OCI-M1 (cell line): ENCODE measurements at regions not wholly inside any gene's neighbourhood (a gene's known extent, or its start where the extent isn't known, plus 50 kb on each side); places are given as distances from the start of the nearest gene placed in this dataset.
"Not testable (repeated sequence)": the region's sequence is repeated elsewhere in the genome, so short reads cannot be mapped to it uniquely, and the experiment has no call there.

Source experiments
- DNase-seq: peaks from one replicate; lab custom pipeline; 2025; lab: John Stamatoyannopoulos, UW

DNA sequence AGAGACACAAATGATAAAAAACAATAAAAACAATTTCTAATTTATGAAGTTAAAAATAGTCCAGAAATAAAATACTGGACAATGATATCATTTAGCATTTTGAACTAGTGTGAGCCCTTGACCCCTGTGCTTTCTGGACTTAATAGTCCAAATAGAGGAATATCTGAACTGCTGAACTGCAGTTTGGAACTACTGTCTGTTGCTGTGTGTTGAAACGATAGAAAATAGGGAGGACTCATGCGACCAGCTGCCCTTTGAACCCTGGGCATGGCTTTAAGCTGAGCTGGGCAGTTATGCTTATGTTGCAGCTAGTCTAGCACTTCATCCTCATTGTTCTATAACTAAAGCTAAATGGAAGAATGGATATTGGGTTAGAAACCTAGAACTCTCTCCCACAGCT lies 99.5 kb downstream of the FMR1NB start:
- no peak for DNase-seq

DNA sequence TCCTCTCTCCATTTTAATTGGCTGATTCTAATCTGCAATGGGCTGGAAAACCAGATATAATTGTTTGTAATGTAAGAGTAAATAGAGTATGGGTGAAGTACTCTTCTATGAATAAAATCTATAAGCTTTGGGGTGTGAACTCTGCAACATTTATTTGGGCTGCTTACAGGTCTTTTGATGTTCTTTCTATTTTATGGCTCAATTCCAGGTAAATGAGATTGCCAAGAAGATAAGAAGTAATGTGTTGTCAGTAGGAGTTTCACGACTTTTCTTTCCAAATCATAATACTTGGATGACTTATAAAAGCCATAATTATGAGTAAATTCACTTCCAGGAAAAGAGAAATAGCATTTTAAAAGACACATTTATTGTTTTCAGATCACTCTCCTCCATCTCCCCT lies 103.5 kb downstream of the FMR1NB start:
- DNase-seq = no peak

DNA sequence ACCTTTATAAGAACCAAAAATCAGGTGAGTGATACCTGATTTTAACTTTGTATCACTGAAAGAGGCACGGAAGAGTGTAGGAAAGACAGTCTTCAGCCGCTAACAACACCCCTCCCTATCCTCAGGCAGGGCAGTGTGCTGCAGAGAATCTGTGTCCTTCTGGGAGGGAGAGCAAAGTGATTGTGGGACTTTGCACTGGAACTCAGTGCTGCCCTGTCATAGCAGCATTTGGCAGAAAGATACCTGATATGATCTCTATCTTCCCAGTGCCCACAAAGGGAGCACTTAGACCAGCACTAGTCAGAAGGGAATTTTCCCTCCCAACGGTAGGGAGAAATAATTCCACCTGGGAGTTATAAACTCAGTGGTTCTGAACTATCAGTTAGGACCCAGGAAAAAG lies 139.0 kb downstream of the FMR1NB start:
- DNase-seq = no peak

DNA sequence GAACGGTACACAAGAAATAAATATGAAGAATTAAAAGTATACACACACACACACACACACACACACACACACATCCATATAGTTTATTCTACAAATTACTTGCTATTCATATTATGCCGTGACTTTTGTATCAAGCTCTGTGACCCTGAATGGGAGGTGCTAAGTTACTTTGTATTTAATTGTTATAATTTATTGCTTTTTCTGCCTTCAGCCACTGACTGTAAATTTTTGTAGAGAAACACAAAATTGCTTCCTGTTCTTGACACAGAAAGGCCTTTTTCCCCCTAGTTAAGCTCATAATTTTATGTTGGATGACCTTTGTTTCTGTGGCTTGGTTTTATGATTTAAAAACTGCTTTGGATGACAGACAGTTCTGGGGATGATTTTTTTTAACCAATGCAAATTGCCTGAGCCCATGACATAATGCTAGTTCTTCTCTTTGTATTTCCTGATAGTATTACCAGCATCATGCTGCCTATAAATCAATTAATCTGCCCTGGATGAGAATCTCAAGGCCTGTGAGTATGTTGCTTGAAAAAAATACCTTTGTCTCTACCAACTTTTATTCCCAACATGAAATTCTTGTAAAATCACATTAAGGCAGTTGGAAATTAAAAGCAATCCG lies 140.0 kb downstream of the FMR1NB start:
- no peak for DNase-seq

DNA sequence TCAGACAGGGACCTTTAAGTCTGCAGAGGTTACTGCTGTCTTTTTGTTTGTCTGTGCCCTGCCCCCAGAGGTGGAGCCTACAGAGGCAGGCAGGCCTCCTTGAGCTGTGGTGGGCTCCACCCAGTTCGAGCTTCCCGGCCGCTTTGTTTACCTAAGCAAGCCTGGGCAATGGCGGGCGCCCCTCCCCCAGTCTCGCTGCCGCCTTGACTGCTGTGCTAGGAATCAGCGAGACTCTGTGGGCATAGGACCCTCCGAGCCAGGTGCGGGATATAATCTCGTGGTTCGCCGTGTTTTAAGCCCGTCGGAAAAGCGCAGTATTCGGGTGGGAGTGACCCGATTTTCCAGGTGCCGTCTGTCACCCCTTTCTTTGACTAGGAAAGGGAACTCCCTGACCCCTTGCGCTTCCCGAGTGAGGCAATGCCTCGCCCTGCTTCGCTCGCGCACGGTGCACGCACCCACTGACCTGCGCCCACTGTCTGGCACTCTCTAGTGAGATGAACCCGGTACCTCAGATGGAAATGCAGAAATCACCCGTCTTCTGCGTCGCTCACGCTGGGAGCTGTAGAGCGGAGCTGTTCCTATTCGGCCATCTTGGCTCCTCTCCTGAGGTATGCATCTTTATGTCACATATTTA lies 147.9 kb downstream of the FMR1NB start:
- not testable (repeated sequence) for DNase-seq

DNA sequence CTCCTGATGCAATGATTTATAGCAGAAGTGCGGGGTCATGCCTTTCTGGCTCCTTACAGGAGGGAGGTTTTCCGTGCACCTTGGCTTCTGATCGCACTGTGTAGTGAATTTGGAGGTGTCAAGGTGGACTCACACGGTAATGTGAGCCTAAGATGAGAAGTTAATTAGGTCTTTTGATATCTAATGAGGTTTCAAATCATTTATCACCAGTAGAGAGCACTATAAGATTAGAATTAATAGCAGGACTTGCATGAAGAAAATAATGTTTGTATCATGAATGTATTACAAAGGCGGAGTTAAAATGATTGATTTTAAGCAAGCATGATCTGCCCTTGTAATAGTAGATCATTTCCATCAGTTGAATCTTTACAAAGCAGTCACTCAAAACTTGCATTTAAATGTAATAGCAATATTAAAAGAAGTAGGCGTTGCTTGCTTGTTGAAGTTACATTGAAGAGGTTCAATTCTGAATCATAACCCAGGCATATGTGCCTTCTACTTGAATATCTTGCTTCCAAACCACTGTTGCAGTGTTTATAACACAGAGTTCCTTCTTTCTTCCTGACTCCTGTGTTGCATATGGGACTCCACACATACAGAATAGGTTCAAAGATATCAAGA lies 152.1 kb downstream of the FMR1NB start:
- peak; percentile 53 for DNase-seq

DNA sequence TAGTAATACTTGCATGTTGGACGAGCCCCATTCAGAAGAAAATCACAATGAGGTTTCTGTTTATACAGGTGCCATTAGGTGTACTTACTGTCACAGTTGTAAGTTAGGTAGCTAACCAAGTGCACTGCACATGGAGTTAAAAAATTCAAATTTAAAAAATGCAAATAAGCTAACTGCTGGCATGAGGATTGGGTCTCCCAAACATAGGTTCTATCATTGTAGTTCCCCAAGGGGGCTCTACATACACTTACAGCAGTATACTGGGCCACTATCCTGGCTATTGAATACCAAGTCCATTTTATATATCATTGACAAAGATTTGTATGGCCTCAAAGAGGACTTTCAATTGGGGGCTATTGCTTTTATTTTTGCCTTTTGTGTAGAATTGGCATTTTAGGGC lies 153.4 kb downstream of the FMR1NB start:
- peak; percentile 2 for DNase-seq

DNA sequence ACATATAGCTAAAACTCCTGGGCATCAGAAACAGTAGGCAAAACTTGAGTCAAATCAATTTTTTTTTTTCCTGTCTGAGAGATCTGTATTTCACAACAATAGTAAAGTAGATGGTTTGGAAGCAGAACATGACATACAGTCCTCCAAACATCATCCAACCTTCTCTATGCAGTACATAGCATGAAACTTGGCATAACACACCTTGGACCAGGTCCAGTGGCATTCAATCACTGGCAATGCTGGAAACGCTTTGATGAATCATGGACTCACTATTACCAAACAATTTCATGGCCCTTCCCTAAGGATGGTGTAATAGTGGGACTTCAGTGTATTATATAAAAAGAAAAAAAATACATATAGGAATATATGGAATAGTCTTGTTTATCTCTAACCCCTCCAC lies 154.6 kb downstream of the FMR1NB start:
- DNase-seq = no peak

DNA sequence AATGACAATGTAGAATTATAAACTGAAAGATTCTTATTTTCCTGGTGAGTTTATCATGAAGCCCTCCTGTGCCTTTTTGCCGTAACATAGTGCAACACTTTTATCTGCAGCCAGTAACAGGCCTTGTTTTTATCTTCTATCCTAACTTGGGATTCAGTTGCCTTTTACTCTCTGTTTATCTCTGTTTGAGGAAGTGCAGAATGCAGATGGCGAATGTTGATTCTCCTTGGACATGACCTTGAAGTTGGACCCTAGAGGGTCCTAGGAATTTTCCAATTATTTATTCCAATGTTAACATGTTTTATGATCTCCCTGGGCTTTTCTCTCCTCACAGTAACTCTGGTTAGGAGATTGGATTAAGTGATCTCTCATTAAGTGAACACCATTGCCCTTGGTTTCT lies 165.0 kb downstream of the FMR1NB start:
- peak; percentile 62 for DNase-seq

DNA sequence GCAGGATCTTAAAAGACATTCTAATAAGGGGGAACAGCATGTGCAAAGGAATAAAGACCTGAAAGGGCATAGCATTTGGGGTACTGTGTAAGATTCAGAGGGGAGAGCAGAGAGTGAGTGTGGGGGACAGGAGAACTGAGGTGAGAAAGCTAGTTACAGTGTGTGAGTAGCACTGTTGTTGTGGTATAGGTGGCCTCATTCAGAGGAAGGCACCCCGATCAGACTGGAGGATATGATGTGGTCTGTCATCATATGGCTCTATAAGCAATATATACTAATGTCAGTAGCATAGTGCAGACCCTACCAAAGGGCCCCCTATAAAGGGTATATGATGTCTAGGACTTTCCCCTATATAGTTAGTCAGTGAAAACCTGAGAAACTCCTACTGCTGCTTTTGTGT lies 175.8 kb downstream of the FMR1NB start:
- no peak for DNase-seq

DNA sequence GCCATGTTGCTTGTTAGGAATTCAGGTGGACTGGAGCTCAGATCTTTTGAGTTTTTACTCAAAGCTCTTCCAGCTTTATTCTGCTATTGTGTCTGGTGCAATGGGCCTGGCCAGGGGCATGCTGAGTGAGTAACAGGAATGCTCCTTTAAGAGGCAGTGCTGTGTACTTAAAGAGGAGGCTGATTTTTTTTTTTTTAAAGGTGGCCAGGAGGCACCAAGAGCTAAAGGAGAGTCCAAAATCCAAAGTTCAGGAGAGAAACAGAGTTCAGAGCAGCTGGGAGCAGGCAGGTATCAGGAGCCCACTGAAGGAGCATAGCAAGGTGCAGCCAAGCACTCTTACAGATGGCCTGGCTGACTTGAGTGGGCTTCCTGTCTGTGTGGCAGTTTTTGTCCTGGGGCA lies 178.7 kb downstream of the FMR1NB start:
- DNase-seq = no peak

DNA sequence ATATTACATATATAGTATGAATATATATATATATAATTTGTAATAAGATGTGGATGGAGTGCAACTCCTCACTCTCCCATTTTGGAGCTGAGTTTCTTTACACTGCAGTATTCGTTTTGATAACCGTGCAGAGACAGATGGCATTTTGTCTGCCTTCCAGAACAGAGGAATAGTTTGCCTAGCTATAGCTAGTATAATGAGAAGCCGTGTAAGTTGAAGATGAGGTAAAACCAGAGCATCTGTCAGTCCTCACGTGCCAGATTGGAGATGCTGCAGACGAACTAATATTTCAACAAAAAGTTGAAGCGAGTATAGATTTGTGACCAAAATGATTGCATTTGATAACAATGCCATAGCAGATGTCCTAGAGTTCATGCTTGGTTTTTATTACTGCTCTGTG lies 180.6 kb downstream of the FMR1NB start:
- no peak for DNase-seq

DNA sequence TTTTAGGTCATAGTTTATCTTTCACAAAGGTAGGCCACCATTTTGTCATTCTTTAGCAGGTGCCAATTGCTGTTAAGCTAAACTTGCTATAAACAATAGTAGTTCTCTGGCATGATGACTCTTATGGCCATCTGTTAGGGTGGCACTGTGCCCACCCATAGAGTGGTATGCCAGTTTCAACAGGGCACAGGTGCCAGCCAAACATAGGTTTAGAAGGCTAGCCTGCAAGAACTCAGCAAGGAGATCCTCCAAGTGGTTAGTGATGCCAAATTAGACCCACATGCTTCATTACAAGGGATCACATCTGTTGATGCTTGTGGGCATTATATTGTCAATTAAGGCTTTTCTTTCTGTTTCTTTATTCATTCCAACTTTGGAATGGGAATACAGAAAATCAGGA lies 204.5 kb downstream of the FMR1NB start:
- DNase-seq = no peak

DNA sequence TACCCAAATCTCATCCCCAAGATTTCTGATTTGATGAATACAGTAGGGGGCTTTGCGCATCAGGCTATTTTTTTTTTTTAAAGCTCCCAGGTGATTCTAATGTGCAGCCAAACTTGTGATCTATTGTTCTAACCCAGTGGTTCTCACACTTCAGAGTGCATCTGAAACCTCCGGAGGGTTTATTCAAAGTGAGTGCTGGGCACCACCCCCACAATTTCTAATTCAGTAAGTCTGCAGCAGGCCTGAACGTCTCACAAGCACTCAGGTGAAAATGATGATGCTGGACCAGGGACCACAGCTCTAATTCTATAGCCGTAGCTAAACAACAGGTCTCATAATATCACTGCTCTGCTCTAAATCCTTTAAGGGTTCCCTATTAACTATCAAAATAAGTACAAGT lies 211.4 kb downstream of the FMR1NB start:
- no peak for DNase-seq

DNA sequence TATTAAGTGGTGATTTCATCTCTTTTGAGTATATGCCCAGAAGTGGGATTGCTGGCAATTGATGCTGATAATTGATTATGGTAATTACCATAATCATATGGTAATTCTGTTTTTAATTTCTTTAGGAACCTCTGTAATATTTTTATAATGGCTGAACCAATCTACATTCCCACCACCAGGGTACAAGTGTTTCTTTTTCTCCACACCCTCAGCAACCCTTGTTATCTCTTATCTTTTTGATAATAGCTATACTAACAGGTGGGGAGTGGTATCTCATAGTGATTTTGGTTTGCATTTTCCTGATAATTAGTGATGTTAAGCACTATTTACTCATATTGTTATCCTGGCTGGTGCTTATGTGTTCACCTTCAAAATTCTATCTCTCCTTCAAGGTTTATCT lies 212.6 kb downstream of the FMR1NB start:
- DNase-seq = no peak

DNA sequence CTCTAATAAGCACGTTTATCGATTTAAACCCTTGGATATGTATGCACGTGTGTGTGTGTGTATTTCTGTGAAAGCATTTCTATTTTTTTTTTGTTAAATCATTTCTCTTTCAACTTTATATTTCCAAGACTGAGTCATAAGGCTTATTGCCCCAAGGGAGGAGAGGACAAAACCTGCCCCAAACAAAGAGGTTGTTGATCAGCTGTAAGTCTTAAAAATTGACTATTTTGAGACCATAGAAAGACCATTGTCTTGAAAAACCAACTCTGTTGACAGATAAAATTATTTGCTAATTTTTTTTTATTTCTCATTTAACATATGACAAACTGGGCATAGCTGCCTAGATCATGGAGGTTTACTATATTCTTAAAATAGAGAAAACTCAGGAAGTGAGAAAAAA lies 222.4 kb downstream of the FMR1NB start:
- no peak for DNase-seq

DNA sequence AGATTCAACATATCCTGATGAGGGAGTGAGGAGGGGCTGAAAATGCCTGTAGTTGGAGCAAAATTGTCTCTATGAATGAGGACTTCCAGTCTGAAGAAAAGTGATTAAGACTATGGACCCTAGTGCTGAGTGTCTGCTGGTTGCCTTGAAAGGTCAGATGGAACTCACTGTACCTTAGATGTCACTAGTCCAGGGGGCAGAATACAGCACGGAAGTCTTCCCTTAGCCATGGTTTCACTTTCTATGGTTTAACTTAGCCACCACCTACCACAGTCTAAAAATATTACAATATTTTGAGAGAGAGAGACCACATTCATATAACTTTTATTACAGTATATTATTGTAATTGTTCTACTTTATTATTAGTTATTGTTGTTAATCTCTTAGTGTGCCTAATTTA lies 223.1 kb downstream of the FMR1NB start:
- peak; percentile 2 for DNase-seq

DNA sequence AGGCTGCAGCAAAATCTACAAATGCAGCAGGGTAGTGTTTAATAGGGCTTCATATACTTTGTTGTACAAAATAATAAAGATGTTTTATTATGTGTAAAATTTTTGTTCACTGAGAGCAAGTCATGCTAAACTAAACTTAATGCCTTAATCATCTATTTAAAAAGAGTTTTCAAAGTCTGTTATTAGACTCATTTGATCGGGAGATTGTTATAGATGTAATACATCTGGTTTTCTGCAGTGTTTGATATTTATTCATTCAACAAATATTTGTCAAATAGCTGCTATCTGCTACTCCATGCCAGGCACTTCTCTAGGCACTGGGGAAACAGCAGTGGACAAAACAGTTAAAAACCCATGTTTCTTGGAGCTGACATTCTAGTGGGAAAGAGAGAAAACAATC lies 233.6 kb downstream of the FMR1NB start:
- no peak for DNase-seq

DNA sequence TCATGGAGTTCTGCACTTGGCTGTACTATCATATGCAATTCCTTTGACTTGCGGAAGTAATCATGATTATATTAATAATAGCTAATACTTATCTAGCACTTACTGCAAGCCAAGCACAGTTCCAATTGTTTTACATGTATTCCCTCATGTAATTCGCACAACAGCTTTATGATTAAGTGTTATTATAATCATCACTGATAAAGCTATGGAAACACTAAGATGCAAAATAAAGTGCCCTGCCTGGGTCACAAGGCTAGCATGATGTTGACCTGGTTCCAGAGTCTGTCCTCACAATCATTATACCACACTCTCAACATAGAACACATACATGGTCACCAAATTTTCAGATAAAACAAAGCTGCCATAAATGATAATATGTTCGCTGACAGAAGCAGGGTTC lies 234.6 kb downstream of the FMR1NB start:
- no peak for DNase-seq

DNA sequence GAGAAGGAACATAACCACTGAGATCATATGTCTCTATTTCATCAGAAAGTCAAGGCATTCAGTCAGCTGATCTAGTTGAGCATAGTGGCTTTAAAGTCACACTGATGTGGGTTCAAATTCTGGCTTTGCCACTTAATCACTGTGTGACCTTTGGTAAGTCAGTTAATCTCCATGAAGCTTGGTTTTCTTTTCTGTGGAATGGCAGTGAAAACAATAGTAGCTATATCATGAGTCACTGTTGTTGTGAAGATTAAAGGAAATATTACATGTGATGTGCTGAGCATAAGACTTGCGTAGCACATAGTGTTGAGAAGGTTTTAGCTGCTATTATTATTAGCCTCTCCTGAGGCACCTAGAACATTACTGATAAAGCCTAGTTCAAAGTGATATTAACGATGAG lies 242.2 kb downstream of the FMR1NB start:
- DNase-seq = no peak

DNA sequence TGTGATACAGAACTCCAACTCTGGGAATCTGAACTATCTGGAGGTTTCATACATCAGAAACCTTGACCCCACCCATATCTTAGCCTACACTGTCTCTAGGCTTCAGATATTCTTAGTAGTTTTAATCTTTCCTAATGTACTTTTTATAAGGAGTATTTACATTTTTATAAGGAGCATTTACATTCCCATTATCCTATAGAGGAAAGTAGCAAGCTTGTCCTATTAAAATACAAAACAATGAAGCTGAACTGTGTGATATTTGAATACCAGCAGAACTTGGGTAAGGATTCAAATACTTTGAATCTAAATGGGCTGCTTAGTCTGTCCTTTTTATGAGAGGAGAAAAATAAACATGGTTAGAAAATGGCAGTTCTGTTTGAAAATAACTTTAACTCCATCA lies 247.4 kb downstream of the FMR1NB start:
- no peak for DNase-seq

DNA sequence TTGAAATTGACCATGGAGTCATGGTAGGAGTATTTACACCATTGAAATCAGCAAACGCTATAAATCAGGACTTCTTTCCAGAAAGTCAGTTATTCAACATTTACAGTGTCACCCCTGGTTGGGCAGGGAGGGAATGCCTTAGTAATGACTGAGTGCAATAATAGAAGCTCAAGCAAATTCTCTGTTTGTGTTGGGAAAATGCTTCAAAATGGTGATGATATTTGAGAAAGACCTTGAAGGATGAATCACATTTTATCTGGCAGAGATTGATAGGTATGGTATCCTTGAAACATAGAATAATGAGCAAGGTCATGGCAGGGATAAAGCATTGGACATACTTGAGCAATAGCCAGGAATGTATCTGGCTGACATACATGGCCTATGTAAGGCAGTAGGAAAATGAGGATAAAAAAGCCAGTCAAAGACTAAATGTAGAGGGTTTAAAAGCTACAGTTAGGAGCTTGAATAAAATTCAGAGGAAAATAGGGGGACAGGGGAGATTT lies 248.7 kb downstream of the FMR1NB start:
- no peak for DNase-seq

DNA sequence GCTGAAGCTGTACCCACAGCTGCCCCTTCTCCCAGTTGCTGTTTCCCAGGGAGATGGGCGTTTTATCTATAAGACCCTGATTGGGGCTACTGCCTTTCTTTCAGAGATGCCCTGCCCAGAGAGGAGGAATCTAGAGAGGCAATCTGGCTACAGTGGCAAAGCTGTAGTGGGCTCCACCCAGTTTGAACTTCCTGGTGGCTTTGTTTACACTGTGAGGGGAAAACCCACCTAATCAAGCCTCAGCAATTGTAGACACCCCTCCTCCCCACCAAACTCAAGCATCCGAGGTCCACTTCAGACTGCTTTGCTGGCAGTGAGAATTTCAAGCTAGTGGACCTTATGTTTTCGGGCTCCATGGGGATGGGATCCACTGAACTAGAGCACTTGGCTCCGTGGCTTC lies 240.4 kb upstream of the AFF2 start:
- no peak for DNase-seq

DNA sequence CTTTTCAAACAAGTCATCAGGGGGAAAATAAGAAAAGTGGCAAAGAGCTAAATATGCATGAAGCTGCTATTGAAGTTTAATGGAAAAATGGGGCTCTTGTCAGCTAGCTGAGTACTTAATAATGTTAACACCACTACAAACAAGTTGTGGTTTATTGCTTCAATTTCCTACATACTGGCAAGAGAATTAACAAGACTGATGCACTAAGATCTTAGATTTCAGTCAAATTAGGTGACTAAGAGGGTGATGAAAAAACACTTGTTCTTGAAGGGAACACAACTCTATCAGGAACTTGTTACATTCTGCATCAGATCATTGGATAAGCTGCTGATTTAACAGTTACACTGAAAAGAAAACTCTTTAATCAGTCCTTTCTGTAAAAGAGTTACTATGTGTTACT lies 234.6 kb upstream of the AFF2 start:
- DNase-seq = no peak
